Activated naive CD8-positive, alpha-beta T cell treated with anti-CD3 and anti-CD28 coated beads, Interleukin-2, amount 10 ng/mL, durations not matched to agents 7 days and 5 days (primary cell): ENCODE measurements at regions not wholly inside any gene's neighbourhood (a gene's known extent, or its start where the extent isn't known, plus 50 kb on each side); places are given as distances from the start of the nearest gene placed in this dataset.

Experiments used
- ATAC-seq: fragments of 150-1000 bp; cut with Tn5 transposase; one replicate; pipeline ENCODE4 v1.10.0; 2021; ENCODE audit warnings: low read depth, moderate library complexity
- POLR2A ChIA-PET: fragments of 350-600 bp; sonication (Branson Sonifier 250); formaldehyde crosslinking; loops from one replicate; lab custom pipeline; 2021; ENCODE audit warnings: antibody characterized with exemption; lab: Charles Lee
- DNase-seq: peaks from one replicate; pipeline ENCODE4 v3.0.0; 2021
- H3K27ac Mint-ChIP-seq: one replicate; pipeline ENCODE4 v1.8.0; 2022; ENCODE audit warnings: mild to moderate bottlenecking, mixed read lengths
- H3K27me3 Mint-ChIP-seq: one replicate; pipeline ENCODE4 v1.8.0; 2022; ENCODE audit warnings: mild to moderate bottlenecking, moderate library complexity, mixed read lengths
- H3K36me3 Mint-ChIP-seq: one replicate; pipeline ENCODE4 v1.8.0; 2021; ENCODE audit warnings: mild to moderate bottlenecking, mixed read lengths
- H3K4me1 Mint-ChIP-seq: one replicate; pipeline ENCODE4 v1.8.0; 2021; ENCODE audit warnings: mixed read lengths
- H3K4me3 Mint-ChIP-seq: one replicate; pipeline ENCODE4 v1.8.0; 2022; ENCODE audit warnings: mild to moderate bottlenecking, moderate library complexity, mixed read lengths
- H3K9me3 Mint-ChIP-seq: one replicate; pipeline ENCODE4 v1.8.0; 2021; ENCODE audit warnings: mixed read lengths

DNA sequence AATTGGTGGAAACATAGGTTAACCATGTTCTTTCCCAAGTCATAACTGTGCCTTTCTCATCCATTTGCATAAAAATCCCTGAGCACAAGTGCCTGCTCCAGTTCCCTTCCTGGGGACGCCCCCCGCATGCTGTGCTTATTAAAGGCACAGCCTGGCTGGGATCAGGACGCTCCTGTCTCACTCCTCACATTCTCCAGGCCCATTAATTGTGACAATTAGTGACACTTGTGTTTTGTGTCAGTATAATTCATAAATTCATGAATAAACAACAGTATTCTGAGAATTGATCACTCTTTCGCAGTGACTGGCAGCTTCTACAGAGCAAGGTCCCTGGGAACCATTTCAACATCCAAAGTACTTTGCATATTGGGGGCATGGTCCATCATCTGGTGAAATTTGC lies 1354.4 kb downstream of the TBC1D22A start:
- H3K27ac Mint-ChIP-seq = no peak overlapping the region
- POLR2A ChIA-PET = no interaction called here
- DNase-seq (no peak), ATAC-seq (no peak)
- H3K4me1 Mint-ChIP-seq = peaks cover 5% of the 10 kb centered on the region
- no peak overlapping the region for H3K4me3 Mint-ChIP-seq
- H3K9me3 Mint-ChIP-seq = peaks cover 8% of the 10 kb centered on the region
- peaks cover 2% of the 10 kb centered on the region for H3K36me3 Mint-ChIP-seq
- peaks cover 15% of the 10 kb centered on the region for H3K27me3 Mint-ChIP-seq

DNA sequence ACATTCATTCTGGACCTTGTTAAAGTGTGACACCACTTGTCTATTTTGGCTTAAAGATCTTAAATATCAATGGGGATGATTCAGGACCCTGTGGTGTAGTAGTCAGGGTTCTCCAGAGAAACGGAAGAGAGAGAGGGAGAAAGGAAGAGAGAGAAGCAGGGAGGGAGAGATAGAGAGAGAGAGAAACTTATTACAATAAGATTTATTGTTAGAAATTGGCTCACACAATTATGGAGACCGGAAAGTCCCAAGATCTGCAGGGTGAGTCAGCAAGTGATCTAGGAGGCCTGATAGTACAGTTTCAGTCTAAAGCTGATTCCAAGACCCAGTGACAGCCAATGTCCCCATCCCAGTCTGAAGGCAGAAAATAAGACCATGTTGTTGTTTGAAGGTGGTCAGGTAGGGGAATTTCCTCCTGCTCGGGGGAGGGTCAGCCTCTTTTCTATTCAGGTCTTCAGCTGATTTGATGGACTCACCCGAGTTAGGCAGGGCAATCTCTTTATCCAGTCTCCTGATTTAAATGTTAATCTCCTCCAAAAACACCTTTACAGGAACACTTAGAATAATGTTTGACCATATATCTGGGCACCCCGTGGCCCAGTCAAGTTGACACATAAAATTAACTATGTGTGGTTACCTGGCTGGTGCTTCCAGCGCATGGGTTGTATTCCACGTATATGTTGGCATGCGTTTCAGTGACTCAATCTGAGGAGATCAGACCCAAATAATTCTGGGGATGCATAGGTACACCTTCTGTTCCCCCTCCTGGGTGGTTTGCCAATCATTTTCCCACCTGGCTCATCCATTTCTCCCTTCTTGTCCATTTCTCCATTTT lies 1350.5 kb downstream of the TBC1D22A start:
- DNase-seq (no peak), ATAC-seq (no peak)
- POLR2A ChIA-PET = no interaction called here
- Mint-ChIP-seq H3K4me1 (peaks cover 3% of the 10 kb centered on the region), H3K9me3 (peaks cover 15% of the 10 kb centered on the region), H3K27ac (no peak overlapping the region), H3K36me3 (peaks cover 3% of the 10 kb centered on the region), H3K4me3 (no peak overlapping the region), H3K27me3 (peaks cover 32% of the 10 kb centered on the region)

DNA sequence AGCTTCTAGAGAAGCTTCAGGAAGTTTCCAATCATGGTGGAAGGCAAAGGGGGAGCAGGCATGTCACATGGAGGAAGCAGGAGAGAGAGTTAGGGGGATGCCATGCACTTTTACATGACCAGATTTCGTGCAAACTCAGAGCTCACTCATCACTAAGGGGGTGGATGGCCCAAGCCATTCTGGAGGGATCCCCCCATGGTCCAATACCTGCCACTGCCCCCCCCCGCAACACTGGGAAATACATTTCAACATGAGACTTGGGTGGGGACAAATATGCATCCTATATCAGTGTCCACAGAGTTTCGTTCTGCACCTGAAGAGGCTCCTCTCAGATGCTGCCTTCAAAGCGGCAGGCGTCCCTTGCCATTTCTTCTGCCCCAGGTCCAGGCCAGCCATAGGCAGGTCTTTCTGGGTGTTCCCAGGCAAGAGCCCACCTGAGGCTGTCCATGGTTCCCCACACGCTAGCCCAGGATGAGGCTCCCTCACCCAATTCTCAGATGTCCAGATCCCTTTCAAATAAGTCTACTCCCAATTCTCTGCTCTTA lies 1344.3 kb downstream of the TBC1D22A start:
- Mint-ChIP-seq H3K36me3 (peaks cover 2% of the 10 kb centered on the region), H3K4me1 (no peaks in the 10 kb centered on the region), H3K27me3 (peaks cover 23% of the 10 kb centered on the region), H3K9me3 (peaks cover 8% of the 10 kb centered on the region), H3K27ac (no peak overlapping the region), H3K4me3 (no peak overlapping the region)
- ATAC-seq (no peak), DNase-seq (no peak)
- POLR2A ChIA-PET = no interaction called here

DNA sequence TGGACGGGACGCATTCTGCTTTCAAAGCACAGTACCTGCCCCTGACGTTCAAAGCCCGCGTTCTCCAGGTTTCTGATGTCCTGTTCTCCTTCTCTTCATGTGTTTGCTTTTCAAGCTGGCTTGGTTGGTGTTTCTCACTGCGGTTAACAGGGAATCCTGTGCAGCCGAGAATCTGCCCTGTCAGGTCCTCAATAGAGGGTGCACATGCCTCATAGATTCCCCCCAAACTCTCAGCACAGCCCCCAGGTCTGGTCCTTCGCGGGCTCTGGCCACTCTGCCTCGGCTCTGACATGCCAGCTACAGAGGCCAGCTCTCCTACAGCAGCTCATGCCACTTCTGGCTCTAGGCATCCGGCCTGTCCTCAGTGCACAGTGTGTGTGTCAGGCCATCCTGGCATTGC lies 1343.8 kb downstream of the TBC1D22A start:
- peaks cover 1% of the 10 kb centered on the region for H3K4me1 Mint-ChIP-seq
- ATAC-seq (no peak), DNase-seq (no peak)
- POLR2A ChIA-PET = no interaction called here
- H3K27ac Mint-ChIP-seq = no peak overlapping the region
- H3K36me3 Mint-ChIP-seq = peaks cover 2% of the 10 kb centered on the region
- H3K9me3 Mint-ChIP-seq = peaks cover 8% of the 10 kb centered on the region
- H3K4me3 Mint-ChIP-seq = no peak overlapping the region
- H3K27me3 Mint-ChIP-seq = peaks cover 23% of the 10 kb centered on the region

DNA sequence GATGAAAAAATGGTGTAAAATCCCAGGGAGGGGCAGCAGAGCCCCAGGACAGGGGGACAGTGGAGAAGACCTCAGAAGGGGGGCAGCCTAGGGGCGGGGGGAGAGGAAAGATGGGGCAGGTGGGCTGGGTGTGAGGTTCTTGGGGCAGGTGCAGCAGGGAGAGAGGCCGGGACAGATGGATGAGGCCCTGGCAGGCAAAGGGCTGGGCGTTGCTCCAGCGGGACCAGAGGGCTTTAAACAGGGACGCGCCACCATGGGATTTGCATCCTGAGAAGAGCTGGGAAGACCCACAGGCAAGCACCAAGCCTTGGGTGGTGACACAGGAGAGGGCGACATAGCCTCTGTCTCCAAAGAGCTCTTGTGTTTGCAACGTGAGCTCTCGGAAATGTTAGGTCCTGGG lies 1342.8 kb downstream of the TBC1D22A start:
- POLR2A ChIA-PET = no interaction called here
- peaks cover 8% of the 10 kb centered on the region for H3K9me3 Mint-ChIP-seq
- ATAC-seq = no peak

DNA sequence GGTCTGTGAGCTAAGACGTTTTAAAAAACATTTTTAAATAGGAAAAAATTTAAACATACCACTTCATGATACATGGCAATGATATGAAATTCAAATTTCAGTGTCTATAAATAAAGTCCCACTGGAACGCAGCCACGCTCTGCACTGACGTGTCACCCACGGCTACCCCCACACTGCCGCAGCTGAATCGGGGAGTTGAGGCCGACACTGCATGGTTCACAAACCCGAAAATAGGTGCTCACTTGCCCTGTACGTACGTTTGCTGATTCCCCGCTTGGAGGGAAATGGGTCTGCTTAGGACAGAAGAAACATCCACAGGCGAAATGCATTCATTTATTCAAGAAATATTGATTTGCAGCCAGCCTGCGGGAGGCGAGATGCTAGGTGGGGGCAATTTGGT lies 1342.3 kb downstream of the TBC1D22A start:
- peaks cover 5% of the 10 kb centered on the region for H3K36me3 Mint-ChIP-seq
- ATAC-seq (no peak), DNase-seq (no peak)
- peaks cover 8% of the 10 kb centered on the region for H3K9me3 Mint-ChIP-seq
- H3K27ac Mint-ChIP-seq = no peak overlapping the region
- H3K4me1 Mint-ChIP-seq = peaks cover 14% of the 10 kb centered on the region
- H3K27me3 Mint-ChIP-seq = peaks cover 12% of the 10 kb centered on the region
- H3K4me3 Mint-ChIP-seq = no peak overlapping the region
- POLR2A ChIA-PET = no interaction called here

More for the DNA sequence above, 1342.8 kb downstream of the TBC1D22A start:
- Mint-ChIP-seq H3K27ac (no peak overlapping the region), H3K4me3 (no peak overlapping the region), H3K36me3 (peaks cover 5% of the 10 kb centered on the region), H3K27me3 (peaks cover 17% of the 10 kb centered on the region), H3K4me1 (peaks cover 10% of the 10 kb centered on the region)
- no peak for DNase-seq

DNA sequence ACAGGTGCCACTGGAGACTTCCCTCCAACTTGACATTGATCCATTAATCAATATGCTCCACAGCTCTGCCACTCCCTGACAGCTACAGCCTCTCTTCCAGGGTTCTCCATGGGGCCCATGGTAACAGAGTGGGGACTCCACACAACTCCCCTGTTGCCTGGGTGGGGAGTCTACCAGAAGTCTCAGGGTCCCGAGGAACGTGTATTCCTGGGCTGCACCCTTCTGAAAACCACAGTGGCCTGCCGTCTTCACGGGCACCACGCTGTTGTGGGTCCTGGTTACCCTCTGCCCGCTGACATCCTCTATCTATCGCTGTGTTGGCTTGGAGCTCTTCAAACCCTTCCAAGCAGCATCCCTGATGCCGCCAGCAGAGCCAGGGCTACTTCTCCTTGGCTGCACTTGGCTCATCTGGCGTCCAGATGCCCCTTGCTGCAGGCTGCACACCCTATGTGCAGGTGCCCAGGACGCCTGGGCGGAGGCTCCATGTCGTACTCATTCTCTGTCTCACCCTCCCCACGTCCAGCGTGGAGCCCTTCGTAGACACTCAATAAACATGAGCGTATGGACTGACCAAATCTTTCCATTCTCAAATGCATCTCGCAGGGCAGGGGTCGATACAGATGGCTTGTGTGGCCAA lies 1341.8 kb downstream of the TBC1D22A start:
- Mint-ChIP-seq H3K36me3 (peaks cover 5% of the 10 kb centered on the region), H3K27me3 (peaks cover 11% of the 10 kb centered on the region), H3K4me3 (no peak overlapping the region), H3K4me1 (peaks cover 14% of the 10 kb centered on the region), H3K9me3 (peaks cover 8% of the 10 kb centered on the region), H3K27ac (peak overlapping the region; percentile 0)
- no peak for DNase-seq
- POLR2A ChIA-PET = no interaction called here
- no peak for ATAC-seq

DNA sequence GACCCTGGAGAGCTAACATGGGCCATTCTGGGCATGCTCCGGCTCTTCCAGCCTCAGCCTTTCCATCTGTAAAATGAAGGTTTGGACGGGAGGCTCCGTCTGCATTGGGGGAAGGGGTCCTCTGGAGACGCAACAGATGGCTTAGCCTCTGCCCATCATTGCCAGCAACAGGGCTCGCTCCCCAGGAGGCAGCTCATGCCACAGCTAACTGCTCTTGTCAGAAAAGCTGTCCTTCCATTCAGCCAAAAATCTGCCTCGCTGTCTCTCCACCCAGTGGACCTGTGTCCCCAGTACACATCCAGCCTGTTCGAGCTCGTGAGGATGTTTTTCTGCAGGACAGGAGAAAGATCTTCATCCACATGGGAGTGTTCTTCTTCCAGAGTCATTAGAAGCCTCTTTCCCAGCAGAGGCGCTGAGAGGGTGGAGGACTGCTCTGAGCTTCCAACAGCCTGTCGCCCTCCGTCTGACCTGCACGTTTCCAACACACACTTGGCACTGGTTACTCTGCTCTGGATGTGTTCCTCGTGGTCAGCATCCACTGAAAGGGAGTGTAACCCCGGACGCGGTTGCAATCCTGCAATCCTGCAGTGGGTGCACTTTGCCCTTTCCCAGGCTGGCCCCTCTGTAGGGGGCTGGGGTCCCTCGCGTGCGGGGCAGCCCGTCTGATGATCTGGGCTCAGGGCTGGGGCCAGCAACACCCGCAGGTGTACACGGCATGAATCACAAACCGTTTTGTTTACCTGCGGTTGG lies 1340.9 kb downstream of the TBC1D22A start:
- DNase-seq (no peak), ATAC-seq (no peak)
- Mint-ChIP-seq H3K27ac (no peak overlapping the region), H3K9me3 (peaks cover 2% of the 10 kb centered on the region), H3K4me1 (peaks cover 18% of the 10 kb centered on the region), H3K4me3 (no peak overlapping the region), H3K27me3 (peaks cover 7% of the 10 kb centered on the region), H3K36me3 (peaks cover 3% of the 10 kb centered on the region)
- POLR2A ChIA-PET = no interaction called here

DNA sequence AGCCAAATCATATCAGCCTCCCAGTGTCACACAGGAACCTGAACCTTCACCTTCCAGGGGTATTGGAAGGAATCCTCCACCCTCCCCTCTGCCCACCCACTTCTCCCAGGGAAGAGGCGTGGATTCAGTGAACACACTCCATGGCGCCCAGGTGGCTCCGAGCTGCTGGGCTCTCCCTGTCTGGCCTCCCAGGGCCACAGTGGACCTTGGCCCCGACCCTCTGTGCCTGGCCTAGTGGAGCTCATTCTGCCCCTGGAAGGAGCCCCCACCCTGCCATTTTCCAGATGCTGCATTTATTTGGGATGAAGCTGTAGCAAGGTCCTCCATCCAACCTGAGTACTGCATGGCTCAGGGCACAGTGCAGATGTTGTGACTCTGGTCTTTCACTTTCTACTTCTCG lies 1340.1 kb downstream of the TBC1D22A start:
- Mint-ChIP-seq H3K4me3 (no peak overlapping the region), H3K27me3 (peaks cover 7% of the 10 kb centered on the region), H3K9me3 (peaks cover 2% of the 10 kb centered on the region), H3K4me1 (peaks cover 23% of the 10 kb centered on the region), H3K27ac (no peak overlapping the region), H3K36me3 (peaks cover 6% of the 10 kb centered on the region)
- ATAC-seq (no peak), DNase-seq (no peak)
- POLR2A ChIA-PET = no interaction called here

DNA sequence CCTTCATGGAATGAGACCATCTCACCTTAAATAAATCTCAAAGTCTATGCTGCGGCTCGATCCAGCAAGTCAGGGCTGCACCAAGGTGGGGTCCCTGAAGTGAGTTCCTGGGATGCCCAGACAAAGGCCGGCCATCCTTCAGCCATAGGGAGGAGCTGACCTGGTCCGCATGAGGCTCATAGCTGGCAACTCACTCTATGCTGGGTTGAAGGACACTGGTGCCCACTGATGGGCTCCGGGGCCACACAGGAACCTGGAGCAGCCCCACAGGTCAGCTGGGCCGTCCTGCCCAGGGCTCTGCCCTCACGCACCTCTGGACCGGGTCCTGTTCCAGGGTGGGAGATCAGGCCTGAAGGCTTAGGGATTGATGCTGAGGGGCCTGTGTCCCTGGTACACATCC lies 1339.3 kb downstream of the TBC1D22A start:
- H3K4me1 Mint-ChIP-seq = peaks cover 23% of the 10 kb centered on the region
- no peak overlapping the region for H3K27ac Mint-ChIP-seq
- POLR2A ChIA-PET = no interaction called here
- H3K27me3 Mint-ChIP-seq = peaks cover 5% of the 10 kb centered on the region
- ATAC-seq (no peak), DNase-seq (no peak)
- no peak overlapping the region for H3K4me3 Mint-ChIP-seq
- H3K36me3 Mint-ChIP-seq = peaks cover 8% of the 10 kb centered on the region
- H3K9me3 Mint-ChIP-seq = peaks cover 2% of the 10 kb centered on the region

DNA sequence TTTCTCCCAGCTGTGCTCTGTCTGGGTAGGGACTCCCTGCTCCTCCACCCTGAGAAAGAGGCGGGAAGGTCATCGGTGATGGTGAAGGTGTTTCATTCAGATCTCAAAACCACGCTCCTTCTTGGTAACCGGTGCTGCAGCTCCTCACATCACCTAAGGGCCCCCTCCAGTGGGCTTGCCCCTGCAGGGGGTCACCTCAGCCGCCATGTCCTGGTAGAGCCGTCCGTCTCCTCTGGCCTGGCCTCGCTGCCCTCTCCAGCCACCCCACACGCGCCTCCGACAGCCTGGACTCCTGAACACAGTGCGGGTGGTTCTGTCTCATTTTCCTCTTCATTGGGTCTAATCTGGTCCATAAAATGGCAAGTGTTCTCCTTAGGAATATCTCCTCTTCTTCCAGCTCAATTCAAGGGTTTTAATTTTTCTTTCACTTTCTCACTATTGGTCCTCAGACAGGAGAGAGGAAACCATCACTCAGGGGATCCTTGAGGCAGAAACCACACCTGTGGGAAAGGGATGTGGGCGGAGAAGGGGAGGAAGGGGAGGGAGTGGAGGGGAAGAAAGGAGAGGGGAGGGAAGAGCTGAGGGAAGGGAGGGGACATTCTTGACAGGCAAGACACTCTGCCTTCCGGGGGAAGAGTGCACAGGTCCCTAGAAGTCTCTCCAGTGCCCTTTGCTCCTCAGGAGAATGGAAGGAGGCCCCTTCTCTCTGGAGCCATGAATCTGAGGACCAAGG lies 1338.4 kb downstream of the TBC1D22A start:
- Mint-ChIP-seq H3K4me1 (peaks cover 25% of the 10 kb centered on the region), H3K4me3 (peak overlapping the region; percentile 44), H3K27ac (peak overlapping the region; percentile 95), H3K36me3 (peaks cover 8% of the 10 kb centered on the region), H3K27me3 (peaks cover 2% of the 10 kb centered on the region), H3K9me3 (peaks cover 2% of the 10 kb centered on the region)
- POLR2A ChIA-PET = interaction anchor here (2.3 kb wide), 1 partner anchor 17 kb away, joined by 7 read pairs; no protein-coding TSS in a partner anchor
- ATAC-seq (no peak), DNase-seq (no peak)

DNA sequence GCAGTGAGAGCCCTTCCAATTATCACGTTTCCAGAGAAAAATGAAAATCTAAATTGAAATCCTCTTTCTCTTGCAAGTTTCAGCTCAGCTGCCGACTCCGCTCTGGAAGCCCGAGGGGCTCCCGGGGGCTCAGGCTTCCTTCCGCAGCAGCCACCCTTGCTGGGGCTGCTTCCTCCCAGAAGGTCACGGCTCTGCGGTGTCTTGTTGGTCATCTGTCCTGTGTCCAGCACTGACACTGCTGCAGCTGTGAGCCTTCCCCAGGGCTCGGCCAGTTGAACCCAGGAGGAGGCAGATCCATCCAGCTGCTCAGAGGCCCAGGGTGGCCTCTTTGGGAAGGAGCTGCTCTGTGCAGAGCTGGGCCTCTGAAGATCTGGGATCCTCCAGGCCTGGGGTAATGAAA lies 1337.2 kb downstream of the TBC1D22A start:
- H3K4me1 Mint-ChIP-seq = peaks cover 28% of the 10 kb centered on the region
- POLR2A ChIA-PET = interaction anchor here (2.3 kb wide), 1 partner anchor 16 kb away, joined by 7 read pairs; no protein-coding TSS in a partner anchor
- H3K27me3 Mint-ChIP-seq = peaks cover 7% of the 10 kb centered on the region
- peaks cover 2% of the 10 kb centered on the region for H3K9me3 Mint-ChIP-seq
- H3K36me3 Mint-ChIP-seq = peaks cover 8% of the 10 kb centered on the region
- H3K4me3 Mint-ChIP-seq = no peak overlapping the region
- DNase-seq (no peak), ATAC-seq (no peak)
- peak overlapping the region; percentile 95 for H3K27ac Mint-ChIP-seq
